GM18867 (cell line): ENCODE measurements at regions not wholly inside any gene's neighbourhood (a gene's known extent, or its start where the extent isn't known, plus 50 kb on each side); places are given as distances from the start of the nearest gene placed in this dataset.
"Not testable (repeated sequence)": the region's sequence is repeated elsewhere in the genome, so short reads cannot be mapped to it uniquely, and the experiment has no call there.

Experiments used
- ATAC-seq: cut with Tn5 transposase; IDR thresholded peaks from one replicate; pipeline ENCODE4 v1.9.1; 2021; ENCODE audit warnings: mild to moderate bottlenecking, moderate library complexity; ENCODE audit not compliant: unreplicated experiment

DNA sequence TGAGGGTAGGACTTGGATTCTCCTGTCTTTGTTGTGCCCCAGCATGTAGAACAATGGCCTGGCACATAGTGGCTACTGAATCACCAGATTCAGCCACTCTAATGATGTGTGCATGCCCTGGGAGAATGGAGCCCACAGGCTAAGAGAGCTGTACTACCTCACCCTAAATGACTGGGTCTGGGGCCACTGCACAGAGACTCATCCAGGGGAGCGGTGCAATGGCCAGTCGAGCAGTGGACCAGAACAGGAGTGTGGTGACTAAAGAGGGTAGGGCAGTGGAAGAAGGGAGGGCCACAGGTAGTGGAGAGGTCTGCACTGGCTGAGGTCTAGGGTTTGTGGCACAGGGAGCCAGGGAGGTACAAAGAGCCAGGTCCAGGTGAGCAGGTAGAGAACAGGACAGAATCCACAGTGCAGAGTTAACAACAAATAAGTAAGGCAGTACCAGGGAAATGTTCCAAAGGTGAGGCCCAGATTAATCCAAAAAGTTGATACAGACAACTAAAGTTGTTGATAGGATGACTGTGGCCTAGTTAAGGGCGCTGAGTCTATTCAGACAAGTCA, 142.7 kb upstream of the ATP11B start:
- ATAC-seq = no peak

DNA sequence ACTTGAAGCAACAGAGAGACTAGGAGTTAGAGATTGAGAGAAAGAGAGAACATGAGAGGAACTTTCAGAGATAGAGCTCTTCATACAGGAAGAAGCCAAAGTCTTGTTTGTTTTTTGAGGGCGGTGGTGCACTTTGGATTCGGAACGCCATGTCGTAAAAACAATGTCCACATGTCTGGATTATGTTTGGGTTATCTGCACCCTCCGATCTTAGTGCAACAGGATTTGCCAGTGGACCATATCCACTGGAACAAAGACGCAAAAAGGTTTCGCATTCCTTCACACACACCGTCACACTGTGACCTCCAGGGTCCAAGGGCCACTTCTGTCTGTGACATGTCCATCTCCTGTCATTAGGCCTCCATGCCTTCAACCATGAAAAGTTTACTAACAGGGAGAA, 141.8 kb upstream of the ATP11B start:
- no peak for ATAC-seq

DNA sequence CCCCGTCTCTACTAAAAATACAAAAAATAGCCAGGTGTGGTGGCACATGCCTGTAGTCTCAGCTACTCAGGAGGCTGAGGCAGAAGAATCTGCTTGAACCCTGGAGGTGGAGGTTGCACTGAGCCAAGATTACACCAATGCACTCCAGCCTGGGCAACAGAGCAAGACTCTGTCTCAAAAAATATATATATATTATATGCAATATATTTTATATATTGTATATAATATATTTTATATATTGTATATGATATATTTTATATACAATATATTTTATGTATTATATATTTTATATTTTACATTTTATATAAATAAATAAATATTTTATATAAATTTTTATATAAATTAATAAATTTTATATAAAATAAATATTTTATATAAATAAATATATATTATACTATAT, 140.2 kb upstream of the ATP11B start:
- ATAC-seq = not testable (repeated sequence)

DNA sequence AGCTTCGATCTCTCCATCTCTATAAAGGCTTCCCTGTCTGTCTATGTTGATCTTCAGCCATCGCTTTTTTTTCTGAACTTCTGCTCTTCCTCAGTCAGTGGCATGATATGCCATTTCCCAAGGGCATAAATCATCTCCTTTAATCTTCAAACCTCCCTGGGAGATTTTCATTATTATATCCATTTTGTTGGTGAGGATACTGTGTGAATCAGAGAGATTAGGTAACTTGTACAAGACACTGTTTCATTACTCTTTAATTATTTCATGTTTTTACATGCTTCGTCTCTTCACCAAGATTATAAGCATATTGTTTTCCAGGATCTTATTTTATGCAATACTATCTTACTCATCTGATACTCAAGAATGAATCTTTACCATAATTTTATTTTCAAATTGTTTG, 124.8 kb upstream of the ATP11B start:
- no peak for ATAC-seq

DNA sequence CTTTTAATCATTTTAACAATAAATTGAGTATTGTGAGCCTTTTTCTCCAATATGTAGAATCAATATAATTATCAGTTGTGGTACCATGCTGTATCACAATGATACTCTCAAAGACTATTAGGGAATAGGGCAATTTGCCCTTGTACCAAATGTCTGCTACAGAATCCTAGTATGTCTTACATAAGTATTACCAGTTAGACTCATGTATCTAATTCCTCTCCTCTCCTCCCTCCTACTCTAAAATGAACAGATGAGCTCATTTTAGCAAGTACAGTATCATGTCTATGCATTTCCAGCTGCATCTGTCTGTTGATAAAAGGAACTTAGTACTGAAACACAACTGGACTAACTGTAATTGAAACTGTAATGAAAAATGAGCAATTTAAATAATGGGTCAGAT, 124.3 kb upstream of the ATP11B start:
- ATAC-seq = no peak

DNA sequence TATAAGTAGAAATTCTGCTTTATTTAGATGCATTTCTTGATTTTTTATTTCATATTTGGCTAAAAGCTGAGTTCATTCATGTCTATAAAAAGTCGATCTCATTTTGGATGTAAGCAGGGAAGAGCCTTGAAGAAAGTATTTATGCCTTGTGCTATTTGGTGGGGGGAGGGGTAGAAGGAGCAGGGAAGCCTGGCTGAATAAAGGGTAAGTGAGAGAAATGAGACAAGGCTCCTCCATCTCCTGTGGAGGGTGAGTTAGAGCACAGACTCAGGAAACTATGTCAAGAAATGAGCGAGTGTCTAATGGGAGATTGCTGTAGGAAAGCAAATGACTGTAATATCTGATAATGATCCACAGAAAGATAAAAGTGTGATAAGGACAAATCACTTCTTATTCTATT, 121.8 kb upstream of the ATP11B start:
- no peak for ATAC-seq

DNA sequence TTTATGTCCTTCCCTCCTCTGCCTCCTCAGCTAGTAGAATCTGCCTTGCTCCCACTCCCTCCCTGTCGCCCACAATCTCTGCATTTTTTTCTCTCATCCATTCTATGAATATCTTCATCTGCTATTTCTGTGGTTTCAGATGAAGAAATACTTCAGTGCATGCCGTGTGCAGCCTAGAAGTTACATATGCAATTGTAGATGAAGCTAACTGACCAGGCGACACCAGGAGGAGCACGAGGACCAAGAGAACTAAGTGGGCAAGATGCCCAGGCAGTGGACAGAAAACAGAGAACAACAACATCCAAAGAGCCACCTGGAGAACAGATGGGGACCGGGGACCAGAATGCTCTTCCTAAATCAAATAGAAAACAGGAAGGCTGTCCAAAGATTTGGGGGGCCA, 121.4 kb upstream of the ATP11B start:
- ATAC-seq = no peak

DNA sequence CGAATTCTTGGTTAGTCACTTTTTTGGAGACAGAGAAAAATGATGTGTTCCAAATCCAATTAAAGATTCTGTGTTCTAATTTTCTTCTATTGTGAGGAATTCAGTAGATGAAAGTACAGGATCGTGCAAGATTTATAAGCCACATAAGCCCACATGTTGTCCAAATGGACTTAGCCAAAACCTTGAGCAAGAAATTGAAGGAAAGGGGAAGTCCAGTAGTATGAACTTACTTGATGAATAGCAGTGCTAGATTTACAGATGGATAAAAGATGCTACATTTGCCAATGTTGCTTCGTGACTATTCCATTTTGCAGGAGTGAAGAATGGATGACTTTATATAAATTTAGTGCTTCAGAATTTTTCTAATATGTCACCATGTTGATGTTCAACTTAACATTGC, 120.0 kb upstream of the ATP11B start:
- ATAC-seq = no peak

DNA sequence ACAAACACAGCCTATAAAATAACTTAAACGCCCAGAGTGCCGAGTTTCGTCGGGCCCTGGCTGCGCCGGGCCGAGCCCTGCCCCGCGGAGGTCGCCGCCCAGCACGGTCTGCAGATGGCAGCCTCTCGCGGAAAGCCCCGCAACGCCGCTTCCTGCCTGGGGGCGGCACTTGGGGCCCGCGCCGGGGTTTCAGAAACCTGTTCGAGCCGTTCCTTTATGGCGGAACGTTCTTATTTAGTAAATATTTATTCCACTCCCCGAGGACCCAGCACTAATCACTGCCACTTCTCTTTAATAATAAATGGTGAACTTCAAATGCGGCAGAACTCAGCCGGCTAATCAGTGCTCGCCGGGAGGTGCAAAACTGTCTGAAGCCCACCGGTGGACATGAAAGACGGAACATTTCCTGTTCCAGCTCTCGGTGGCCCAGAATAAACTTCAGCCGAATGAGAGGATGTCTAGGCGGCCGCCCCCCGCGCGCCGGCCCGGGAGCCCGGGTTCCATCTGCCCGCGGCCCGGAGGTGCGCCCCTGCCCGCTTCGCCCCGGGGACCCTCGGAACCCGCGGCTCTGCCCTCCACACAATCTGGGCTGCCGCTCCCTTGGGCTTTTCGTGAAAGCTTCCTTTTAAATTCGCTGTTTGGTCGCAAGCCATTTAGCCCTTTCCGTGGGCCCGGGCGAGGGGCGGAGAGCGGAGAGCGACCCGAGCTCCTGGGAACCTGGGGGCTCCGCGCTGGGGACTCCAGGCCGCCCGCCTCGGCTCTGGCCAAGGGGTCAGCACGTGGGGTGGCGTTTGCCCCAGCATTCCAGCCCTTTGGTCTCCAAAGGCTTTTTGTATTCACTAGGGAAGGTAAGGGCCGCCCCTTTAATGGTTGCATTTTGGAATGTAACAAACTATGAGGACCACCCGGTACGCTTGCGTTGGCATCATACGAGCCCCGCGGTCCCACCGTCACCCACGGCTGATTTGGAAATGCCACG, 110.8 kb upstream of the ATP11B start:
- ATAC-seq = peak; percentile 90

DNA sequence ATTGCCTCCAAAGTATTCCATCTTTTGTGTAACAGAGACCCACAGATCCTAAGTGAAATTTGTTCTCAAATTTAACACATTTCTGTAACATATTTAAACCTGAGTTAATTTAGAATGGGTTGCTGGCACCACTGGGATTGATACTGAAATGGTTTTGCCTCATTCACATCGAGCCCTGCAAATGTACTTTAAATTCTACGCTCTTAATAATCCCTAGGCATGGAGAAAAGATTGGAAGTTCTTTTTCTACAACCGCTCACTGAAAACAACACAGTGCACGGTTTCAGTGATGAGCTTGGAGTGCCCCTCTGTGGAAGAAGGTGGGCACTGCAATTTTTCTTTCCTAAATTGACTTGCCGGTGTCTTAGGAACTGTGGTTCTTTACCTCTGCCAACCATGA, 109.9 kb upstream of the ATP11B start:
- peak; percentile 71 for ATAC-seq

DNA sequence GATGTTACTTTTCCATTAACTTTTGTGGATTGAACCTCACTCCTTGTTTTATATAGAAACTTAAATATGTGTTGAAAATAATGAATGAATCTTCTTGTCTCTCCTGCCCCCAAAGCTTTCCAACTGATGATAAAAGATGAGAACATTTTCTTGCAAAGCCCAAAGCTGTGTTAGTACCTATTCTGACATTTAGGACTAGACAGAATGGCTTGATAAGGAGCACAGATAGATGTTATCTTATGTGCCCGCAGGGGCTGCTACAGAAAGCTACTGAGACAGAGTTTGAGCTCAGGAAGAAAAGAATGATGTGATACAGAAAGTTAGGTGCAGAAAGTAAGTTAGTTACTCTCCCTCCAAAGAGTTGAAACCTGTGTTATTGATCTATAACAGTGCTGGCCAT, 109.4 kb upstream of the ATP11B start:
- peak; percentile 9 for ATAC-seq

DNA sequence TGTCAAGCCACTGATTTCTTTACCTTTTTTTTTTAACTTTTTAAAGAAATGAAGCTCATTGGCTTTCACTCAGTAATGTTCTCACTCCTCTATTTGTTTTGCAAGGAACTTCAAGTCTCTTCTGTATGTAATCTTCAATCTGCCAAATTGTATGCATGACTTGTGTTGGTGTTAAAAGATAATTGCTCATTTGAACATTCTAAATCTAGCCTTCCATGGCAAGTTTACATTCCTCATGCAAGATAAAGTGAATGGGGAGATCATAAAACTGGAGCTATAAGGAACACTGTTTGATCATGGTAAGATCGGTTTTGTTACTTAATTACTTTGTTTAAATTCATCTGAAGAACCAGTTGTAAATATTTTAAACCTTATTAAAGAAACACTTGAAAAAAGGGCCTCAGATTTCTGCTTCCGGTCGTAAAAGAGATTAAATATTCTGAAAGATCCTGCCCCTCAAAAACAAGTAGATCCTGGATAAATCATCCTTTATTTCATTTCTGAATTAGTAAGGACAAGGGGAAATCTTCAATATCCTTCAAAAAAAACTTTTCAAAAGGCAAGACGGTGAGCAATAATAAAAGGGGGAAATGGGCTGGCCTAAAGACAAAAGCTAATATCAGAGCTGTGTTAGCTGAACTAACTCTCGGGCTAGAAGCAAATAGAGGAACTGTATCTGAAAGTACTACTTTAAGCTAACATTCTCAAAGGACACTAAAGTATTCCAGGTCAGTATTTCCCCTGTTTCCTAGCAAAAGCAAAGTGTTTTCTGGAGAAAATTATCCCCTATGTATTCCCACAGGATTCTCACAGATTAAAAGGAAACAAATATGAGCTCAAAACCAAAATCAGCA, 107.0 kb upstream of the ATP11B start:
- no peak for ATAC-seq

DNA sequence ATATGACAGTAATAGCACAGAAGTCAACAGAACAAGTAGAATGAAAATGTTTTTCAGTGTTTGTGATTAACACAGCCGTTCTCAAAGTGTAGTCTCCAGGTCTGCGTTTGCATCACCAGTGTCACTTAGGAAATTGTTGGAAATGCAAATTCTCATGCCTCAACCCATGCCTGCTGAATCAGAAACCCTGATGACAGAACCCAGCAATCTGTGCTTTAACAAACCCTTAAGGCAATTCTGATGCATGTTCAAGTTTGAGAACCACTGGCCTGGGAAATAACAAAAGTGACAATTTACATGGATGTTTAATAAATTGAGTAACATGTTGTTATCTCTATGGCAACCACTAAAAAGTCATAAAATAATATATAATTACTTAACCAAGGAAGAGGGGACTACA, 103.1 kb upstream of the ATP11B start:
- no peak for ATAC-seq

DNA sequence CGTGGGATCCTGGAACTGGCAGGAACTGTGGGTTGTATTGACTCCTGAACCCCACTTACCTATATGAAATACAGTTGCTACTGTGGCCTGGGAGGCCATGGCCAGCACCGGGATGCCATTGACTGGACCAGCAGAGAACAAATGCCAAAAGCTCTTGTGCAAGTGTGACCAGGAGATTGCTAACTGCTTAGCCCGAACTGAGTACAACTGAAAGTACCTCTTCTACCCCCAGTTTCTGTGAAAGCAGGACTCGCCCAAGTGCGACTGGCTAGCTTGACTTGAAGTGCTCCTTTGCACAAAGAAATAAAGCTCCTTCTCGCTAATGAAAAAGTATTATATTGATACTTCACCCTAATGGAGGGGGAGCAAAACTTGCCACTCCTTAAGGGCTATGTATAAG, 101.3 kb upstream of the ATP11B start:
- ATAC-seq = peak; percentile 76

DNA sequence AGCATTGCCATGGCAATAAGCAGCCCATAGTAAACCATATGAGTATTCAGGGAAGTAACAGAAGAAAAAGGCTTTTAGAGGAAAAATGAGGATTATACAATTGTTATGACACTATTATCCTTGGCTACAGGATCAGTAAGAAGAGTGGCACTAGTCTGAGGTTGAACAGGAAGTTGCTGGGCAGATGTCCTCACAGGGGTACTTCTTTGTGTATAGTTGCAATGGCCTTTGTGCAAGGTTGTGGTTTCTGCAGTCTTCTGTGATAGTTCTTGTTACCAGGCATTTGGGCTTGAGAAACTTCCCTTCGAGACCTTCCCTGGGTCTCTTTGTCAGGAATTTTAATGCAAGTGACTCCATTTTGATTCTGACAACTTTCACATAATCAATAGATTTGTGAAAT, 100.6 kb upstream of the ATP11B start:
- no peak for ATAC-seq

DNA sequence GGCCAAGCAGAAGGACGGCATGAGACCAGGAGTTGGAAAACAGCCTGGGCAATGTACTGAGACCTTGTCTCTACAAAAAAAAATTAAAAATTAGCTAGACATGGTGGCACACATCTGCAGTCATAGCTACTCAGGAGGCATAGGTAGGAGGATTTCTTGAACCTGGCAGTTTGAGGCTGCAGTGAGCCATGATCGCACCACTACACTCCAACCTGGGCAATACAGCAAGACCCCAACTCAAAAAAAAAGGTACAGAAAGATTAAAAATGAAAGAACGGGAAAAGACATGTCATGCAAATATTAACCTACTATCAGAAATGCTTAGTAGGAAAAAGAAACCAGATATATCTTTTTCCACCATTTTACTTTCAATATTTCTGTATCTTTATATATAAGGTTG, 99.6 kb upstream of the ATP11B start:
- no peak for ATAC-seq

DNA sequence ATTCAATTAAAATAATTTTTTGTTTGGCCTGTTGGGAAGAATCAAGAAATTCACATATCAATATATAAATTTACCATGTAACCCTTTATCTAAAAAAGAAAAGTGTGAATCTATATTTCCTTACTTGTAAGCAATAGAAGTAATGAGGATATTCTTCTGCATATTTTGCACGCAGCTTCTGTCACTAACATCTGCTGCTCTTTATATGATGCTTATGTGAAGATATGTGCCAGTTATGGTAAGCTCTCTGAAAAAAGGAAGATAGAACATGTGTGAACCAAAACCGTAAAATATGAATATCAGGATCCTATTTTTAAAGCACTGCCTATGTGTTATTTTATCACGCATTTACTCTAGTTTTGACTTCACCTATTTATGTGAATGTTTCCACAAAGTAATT, 96.4 kb upstream of the ATP11B start:
- no peak for ATAC-seq

DNA sequence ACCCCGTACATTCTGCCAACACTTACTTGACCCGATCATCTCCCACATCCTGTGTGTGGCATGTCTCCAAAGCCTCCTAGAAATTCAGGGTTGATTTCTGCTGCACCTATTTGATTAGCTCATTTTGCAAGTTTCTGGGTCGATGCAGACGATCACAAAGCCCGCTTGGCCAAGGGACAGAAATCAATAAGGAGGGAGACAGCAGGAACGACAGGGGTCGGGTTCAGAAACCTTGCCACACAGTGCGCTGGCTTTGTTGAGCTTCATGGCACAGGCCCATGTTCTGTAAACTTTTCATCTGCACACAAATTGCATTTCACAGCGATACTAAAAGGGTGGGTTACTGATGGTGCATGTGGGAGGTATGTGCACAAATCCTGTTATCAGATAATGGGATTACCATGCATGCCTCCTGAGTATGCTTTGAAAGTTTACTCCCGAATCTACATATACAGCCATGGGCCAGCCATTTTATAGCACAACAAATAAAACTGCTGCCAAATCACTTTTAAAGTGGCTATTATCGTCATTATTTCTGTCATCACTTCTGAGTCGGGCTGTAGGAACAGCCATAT, 95.9 kb upstream of the ATP11B start:
- ATAC-seq = no peak

DNA sequence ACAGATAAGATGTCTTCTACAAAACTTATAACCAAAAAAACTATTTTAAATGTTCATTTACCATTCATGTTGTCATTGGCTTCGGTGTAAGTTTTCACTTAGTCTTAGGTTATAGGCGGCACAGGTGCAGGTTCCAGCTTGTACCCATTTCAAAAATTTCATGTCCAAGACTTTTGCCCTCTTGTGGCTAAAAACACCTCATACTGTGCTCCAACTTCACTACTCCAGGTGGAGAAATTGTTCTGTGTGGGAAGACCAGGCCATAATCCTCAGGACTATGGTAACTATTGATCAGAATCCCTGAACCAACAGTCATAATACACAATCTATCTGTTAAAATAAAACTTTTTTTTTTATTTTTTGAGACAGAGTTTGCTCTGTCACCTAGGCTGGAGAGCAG, 95.2 kb upstream of the ATP11B start:
- no peak for ATAC-seq

DNA sequence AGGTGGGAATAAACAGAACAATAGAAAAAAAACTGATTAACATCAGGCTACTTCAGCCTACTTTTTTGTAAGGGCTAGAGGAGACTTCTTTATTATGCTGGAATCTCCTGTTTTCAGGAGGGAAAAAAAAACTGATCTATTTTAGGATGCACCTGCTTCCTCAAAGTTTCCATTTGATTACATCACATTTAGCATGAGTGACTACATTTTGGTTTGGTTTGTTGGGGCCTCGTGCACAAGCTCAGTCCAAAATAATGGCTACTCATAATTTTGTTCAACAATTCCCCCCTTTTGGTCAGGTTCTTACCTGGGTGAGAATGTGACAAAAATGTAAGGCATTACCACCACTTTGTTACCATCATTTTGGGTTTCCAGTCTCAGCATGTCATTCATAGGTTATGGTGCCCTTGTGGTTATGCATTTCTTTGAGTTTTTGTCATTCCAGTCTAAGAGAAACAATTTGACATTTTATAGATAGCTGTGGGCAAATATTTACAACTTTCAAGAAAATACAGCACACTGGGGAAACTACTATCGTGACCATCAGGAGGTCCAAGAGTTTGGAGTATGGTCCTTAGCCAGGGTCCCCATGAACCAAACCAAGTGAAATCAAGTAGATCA, 93.6 kb upstream of the ATP11B start:
- ATAC-seq = no peak

DNA sequence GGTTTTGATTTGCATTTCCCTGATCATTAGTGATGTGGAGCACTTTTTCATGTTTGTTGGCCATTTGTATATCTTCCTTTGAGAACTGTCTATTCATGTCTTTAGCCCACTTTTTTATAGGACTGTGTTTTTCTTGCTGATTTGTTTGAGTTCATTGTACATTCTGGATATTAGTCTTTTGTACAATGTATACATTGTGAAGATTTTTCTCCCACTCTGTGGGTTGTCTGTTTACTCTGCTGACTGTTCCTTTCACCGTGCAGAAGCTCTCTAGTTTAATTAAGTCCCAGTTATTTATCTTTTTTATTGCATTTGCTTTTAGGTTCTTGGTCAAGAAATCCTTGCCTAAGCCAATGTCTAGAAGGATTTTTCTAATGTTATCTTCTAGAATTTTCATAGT, 91.1 kb upstream of the ATP11B start:
- no peak for ATAC-seq
